Uterus (tissue), 2 donors: ENCODE measurements at regions not wholly inside any gene's neighbourhood (a gene's known extent, or its start where the extent isn't known, plus 50 kb on each side); places are given as distances from the start of the nearest gene placed in this dataset.

ENCODE experiments used
- CTCF ChIP-seq, 4 experiments: fragments of 200-600 bp in 2 of 4; fragments of 450-650 bp in 2 of 4; sonication (generic) in 2 of 4; IDR thresholded peaks; one replicate each; pipeline ENCODE4 v1.5.1; 2016 to 2019; ENCODE audit warnings: antibody characterized with exemption in 4 of 4, mild to moderate bottlenecking in 2 of 4, moderate library complexity in 1 of 4
- POLR2A ChIP-seq, 2 donors: fragments of 450-650 bp; IDR thresholded peaks; one replicate each; pipeline ENCODE4 v1.6.1; 2016; ENCODE audit warnings: antibody characterized with exemption in 2 of 2, mild to moderate bottlenecking in 1 of 2, moderate library complexity in 1 of 2

GRCh38 chr2:239726091-239726591 is 299.0 kb downstream of the NDUFA10 start:
- no peak for TF ChIP-seq CTCF (IDR thresholded peaks at IDR 0.05)
- TF ChIP-seq POLR2A (IDR thresholded peaks at IDR 0.05), result no peak
